NCI-H510A (cell line): ENCODE measurements at regions not wholly inside any gene's neighbourhood (a gene's known extent, or its start where the extent isn't known, plus 50 kb on each side); places are given as distances from the start of the nearest gene placed in this dataset.
"Not testable (repeated sequence)": the region's sequence is repeated elsewhere in the genome, so short reads cannot be mapped to it uniquely, and the experiment has no call there.

Experiments
- DNase-seq: peaks from one replicate; lab custom pipeline; 2025; lab: John Stamatoyannopoulos, UW

GRCh38 chr10:15921423-15921945, 61.2 kb upstream of the MINDY3 start:
- DNase-seq = not testable (repeated sequence)

- DNase-seq = no peak
These were observed 71.1 kb upstream of the MINDY3 start for GRCh38 chr10:15931376-15931775.

DNA sequence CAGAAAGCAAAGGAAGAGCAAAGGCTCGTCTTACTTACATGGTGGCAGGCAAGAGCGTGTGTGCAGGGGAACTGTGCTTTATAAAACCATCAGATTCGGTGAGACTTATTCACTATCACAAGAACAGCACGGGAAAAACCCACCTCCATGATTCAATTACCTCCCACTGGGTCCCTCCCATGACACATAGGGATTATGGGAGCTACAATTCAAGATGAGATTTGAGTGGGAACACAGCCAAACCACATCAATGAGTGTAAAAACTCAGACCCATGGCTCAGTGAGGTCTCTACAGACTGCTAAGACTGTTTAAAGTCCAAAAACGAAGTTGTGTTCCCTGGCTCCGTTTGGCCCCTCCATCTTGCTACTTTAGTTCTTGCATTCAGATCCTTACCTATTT, 79.2 kb upstream of the MINDY3 start:
- not testable (repeated sequence) for DNase-seq

DNA sequence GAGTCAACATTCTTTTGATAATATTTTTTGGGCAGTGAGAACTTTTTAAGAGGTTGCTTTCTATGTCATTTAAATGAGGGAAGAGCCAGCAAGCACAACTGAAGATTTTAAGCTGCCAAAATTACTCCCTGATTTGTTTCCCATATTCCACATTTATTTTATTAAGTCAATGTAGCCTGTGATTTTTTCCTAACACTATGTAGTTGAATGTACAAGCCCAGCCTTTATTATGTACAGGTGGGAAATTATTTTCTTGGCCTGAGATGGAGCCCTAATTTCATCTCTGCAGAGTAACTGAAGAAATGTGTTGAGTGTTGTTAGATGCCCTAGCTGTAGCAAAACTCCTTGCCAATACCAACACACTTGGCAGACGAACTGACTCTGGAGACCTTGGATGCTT, 83.1 kb upstream of the MINDY3 start:
- no peak for DNase-seq

DNA sequence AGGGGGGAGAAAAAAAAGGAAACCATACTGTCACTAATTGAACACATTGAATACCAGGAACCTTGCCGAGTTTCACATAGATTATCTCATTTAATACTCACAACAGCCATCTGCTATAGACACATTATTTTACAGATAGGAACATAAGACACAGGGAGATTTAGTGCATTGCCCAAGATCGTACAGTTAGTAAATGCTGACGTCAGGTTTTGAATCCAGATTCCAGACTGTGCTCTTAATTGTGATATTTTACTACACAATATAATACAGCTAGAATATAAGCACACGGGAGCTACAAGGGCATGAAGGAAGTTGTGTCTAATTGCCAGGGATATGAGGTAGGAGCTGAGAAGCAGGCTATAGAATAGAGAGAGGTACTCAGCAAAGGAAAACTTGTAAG, 93.9 kb upstream of the MINDY3 start:
- no peak for DNase-seq

GRCh38 chr10:15960277-15960676, 100.0 kb upstream of the MINDY3 start:
- DNase-seq = no peak

- not testable (repeated sequence) for DNase-seq
These were observed 112.4 kb upstream of the MINDY3 start for GRCh38 chr10:15972736-15973135.

DNA sequence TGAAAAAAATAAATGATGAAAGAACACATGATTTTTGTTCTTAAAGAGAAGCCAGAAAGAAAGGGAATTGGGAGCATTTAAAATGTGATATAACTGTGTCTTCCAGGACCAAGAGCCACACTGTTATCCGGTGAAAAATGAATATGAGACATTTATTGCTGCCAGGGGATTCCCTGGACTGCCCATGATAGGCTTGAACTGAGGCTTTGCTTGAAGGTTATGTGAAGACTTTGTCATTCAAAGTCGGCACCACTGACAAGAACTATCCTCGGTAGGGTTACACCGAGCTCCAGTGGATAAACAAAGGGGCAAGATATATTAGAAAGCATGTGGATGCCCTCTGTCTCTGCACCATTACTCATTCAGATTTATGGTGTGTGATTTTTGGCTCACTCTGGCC, 125.4 kb upstream of the MINDY3 start:
- DNase-seq = no peak

GRCh38 chr10:15990535-15991129, 130.3 kb upstream of the MINDY3 start:
- no peak for DNase-seq

DNA sequence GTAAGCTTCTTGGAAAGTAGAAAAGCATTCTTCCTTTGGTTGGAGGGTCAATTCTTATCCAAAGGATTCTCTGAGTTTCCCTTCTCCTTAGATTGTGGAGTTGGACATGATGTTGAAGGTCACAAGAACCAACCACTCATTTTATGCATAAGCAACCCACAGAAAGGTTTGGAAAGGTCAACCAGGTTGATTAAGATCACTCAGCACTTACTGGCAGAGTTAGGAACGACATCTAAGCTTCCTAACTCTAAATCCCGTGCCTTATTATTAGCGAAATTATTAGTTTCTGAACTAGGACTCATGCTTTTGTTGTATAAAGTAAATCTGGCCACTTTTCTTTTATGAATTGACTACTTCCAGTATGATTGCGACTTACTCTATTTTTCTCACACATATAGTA, 137.0 kb upstream of the MINDY3 start:
- no peak for DNase-seq

- no peak for DNase-seq
These were observed 141.3 kb upstream of the MINDY3 start for GRCh38 chr10:16001581-16001980.

DNA sequence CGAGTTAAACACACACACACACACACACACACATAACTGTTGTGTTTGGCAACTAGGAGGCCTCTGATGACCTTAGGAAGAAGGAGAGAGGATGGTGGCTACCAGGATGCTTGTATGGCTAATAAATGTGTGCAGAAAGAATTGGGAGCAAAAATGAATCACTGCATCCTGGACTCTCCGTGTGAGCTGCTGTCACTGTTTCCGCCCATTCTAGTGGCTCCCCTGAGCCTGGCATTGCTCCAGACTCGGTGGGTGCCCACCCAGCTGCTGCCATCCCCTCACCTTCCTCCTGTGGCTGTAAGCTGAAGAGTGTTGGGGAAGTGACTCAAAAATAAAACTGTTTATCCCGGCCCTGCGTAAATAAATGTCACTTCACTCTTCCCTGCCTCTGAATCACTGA, 149.5 kb upstream of the MINDY3 start:
- DNase-seq = no peak

GRCh38 chr10:16011548-16011947, 151.2 kb upstream of the MINDY3 start:
- no peak for DNase-seq

DNA sequence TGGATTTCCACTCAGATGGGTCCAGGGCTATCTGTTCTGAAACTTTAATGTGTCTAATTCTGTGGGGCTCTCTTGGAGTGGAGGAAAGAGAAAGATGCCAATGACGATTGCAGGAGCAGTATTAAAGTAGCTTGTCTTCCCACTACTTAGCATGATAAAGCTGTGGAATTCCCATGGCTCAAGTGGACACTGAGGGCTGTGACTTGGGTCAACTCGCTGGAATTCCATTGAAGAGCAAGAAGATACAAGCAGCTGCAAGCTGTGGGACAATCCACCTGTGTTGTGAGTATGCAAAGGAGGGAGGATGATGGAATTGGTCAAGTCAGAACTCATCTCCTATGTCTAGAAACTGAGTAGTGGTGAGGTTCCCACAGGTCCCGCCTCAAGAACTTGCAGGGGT, 154.2 kb upstream of the MINDY3 start:
- no peak for DNase-seq

DNA sequence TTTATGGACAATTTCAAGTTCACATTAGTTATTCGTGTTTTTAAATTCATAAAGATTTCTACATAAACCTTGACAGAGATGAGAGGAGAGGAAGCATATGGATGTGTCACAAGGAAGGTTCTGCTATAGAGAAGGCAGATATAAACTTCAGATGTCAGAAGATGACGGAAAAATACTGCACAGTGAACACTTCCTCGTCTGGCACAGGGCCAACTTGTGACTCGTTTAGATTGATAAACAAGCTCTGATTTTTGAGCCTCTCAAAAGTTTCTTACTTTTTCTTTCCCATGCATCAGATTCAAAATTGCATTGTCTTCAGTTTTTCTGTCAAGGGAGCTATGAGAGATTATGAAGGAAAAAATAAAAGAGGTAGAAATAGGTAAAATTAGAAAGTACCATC, 156.4 kb upstream of the MINDY3 start:
- DNase-seq = no peak

DNA sequence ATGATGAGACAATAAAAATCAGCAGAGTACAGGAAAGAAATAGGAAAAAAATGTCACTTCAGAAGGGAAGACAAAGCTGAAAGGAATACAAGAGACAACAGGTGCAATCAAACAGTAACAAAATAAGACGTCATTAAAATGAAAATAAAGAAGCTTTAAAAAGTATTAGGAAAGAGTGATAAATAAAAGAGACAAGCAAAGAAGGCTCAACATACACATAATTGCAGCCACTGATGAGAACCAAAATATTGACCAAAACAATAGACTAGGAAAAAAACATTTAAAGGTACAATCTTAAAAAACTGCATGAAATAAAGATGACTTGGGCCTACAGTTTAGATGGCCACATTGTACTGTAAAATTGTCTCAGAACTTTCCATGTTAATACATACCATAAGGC, 160.5 kb upstream of the MINDY3 start:
- DNase-seq = no peak

DNA sequence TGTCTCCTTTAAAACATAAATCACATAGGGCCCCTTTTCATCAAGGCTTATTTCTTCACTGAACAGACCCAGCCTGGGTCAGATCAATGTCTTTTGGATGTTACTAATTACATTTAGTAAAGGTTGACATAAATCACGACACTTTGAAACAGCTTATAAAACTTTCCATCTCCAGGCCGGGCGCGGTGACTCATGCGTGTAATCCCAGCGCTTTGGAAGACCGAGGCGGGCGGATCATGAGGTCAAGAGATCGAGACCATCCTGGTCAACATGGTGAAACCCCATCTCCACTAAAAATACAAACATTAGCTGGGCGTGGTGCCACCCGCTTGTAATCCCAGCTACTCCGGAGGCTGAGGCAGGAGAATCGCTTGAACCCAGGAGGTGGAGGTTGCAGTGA, 166.5 kb upstream of the MINDY3 start:
- not testable (repeated sequence) for DNase-seq

DNA sequence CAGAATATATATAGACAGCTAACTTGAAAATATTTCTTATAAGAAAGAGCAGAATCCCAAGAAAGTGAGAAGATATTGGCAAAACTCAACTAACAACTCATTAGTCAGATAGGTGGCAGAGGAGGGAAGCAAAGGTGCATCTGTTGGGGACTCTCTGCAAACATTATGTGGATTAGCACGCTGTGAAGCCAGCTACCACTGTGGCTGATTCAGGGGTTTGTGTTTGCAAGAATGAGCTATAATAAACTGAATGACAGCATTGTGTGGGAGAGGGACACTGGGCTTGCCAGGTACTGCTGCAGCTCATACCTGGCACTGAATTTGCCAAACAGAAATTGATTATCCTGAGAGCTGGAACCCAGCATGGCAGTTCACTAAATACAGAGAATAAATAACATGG, 170.3 kb upstream of the MINDY3 start:
- no peak for DNase-seq

DNA sequence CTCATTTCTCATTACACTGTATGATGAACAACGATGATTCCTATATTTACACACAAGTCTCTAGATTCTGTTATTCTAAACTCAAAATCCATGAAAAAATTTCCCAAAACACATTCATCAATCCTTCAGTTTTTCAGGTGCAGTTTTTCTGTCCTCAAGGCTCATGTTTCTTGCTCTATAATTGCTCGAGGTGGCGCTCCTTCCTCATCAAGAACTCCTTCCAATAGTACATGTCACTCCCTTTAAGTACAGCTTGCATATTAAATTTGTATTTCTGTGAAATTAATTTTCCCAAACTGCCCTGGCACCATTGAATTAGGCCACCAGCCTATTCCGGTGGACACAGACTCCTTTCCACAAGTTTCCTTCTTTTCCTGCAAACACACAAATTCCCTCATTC, 188.7 kb upstream of the MINDY3 start:
- no peak for DNase-seq

DNA sequence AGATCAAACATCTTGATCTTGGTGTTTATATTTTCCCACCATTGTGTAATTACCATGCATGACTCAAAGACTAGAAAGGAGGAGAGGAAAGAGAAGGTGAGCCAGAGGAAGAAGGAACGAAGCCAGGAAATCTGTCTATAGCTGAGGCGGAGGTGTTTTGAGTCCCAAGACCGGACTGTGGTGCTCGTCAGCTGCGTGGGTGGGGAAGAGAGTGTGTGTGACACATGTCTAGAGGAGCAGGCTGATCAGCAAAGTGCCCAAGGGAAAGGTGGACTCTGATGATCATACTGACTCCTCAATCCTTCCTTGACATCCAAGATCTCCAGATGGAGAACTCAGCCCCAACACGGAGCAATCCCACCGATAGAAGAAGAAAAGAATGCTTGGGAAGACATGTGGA, 189.5 kb upstream of the MINDY3 start:
- DNase-seq = no peak

GRCh38 chr10:16063350-16063749, 203.0 kb upstream of the MINDY3 start:
- no peak for DNase-seq

GRCh38 chr10:16083551-16083950, 223.2 kb upstream of the MINDY3 start:
- not testable (repeated sequence) for DNase-seq

GRCh38 chr10:16105082-16105481, 244.8 kb upstream of the MINDY3 start:
- DNase-seq = no peak
